ENCODE measurements at regions not wholly inside any gene's neighbourhood (a gene's known extent, or its start where the extent isn't known, plus 50 kb on each side); places are given as distances from the start of the nearest gene placed in this dataset.

DNA sequence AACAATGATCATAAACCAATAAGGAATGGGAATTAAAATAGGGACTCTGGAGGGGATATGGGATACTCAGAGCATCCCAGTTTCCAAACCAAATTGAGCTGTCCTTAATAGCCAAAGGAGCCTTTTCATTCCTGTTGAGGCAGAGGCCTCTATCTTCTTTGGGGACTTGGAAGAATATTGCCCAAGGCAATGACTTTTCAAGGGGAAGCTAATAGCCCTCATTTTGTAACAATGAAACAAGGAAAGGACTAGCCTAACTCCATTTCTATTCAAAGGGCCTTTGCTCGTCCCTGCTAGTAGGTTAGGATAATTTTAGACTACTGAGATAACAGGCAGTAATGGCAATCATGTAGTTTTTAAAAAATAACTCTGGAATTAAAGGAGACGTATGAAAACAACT is 789.8 kb upstream of the SLITRK5 start:
- TF ChIP-seq, protein P1, sequence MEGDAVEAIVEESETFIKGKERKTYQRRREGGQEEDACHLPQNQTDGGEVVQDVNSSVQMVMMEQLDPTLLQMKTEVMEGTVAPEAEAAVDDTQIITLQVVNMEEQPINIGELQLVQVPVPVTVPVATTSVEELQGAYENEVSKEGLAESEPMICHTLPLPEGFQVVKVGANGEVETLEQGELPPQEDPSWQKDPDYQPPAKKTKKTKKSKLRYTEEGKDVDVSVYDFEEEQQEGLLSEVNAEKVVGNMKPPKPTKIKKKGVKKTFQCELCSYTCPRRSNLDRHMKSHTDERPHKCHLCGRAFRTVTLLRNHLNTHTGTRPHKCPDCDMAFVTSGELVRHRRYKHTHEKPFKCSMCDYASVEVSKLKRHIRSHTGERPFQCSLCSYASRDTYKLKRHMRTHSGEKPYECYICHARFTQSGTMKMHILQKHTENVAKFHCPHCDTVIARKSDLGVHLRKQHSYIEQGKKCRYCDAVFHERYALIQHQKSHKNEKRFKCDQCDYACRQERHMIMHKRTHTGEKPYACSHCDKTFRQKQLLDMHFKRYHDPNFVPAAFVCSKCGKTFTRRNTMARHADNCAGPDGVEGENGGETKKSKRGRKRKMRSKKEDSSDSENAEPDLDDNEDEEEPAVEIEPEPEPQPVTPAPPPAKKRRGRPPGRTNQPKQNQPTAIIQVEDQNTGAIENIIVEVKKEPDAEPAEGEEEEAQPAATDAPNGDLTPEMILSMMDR (optimal IDR thresholded peaks at IDR 0.05 in 1 of 3, IDR thresholded peaks at IDR 0.05 in 1 of 3, conservative IDR thresholded peaks at IDR 0.05 in 1 of 3; ENCODE audit: extremely low read depth in 1 of 3, insufficient read depth in 2 of 3, low read length in 3 of 3), result no peak
- no peak for TF ChIP-seq EZH2 (IDR thresholded peaks at IDR 0.05; ENCODE audit: low read length)
